B cell (primary cell): ENCODE measurements at regions not wholly inside any gene's neighbourhood (a gene's known extent, or its start where the extent isn't known, plus 50 kb on each side); places are given as distances from the start of the nearest gene placed in this dataset.

Source experiments
- ATAC-seq: fragments of 200-7000 bp; cut with Tn5 transposase; one replicate; pipeline ENCODE4 v1.10.0; 2021; ENCODE audit warnings: low read depth, mild to moderate bottlenecking, moderate number of reproducible peaks, moderate library complexity
- CTCF ChIA-PET: fragments of 350-600 bp; sonication (Branson Sonifier 250); formaldehyde crosslinking; loops from one replicate; lab custom pipeline; 2021; ENCODE audit warnings: antibody characterized with exemption, inconsistent platforms; lab: Charles Lee
- POLR2A ChIA-PET: fragments of 350-600 bp; sonication (Branson Sonifier 250); formaldehyde crosslinking; loops from one replicate; lab custom pipeline; 2021; ENCODE audit warnings: antibody characterized with exemption; lab: Charles Lee
- DNase-seq: peaks from one replicate; pipeline ENCODE4 v3.0.0; 2013
- H2AFZ ChIP-seq: 2 replicates; pipeline ENCODE4 v1.6.1; 2012; ENCODE audit warnings: mild to moderate bottlenecking, low read depth, low read length; ENCODE audit not compliant: insufficient read depth, poor library complexity, severe bottlenecking
- H3K27ac ChIP-seq, 2 donors: 1 replicate in 1 of 2; 2 replicates in 1 of 2; pipeline ENCODE4 v1.5.1; 2012 to 2013; ENCODE audit warnings: low read length in 2 of 2, mild to moderate bottlenecking in 2 of 2, moderate library complexity in 1 of 2
- H3K27me3 ChIP-seq, 4 experiments: fragments of 200-600 bp in 1 of 4; sonication (generic) in 1 of 4; replicated peaks in 1 of 4; 1 replicate in 2 of 4; 2 replicates in 2 of 4; pipeline versions ENCODE4 v1.6.1 to v1.7.0; 2013 to 2016; ENCODE audit warnings: low read length in 3 of 4, mild to moderate bottlenecking in 2 of 4, mixed read lengths in 1 of 4, moderate library complexity in 1 of 4; ENCODE audit not compliant: insufficient read depth in 4 of 4, control insufficient read depth in 3 of 4; ENCODE audit errors: control extremely low read depth in 1 of 4
- H3K36me3 ChIP-seq, 2 experiments: replicated peaks in 1 of 2; 1 replicate in 1 of 2; 2 replicates in 1 of 2; pipeline versions ENCODE4 v1.6.1 to v1.7.1; 2013; ENCODE audit warnings: low read length in 1 of 2; ENCODE audit not compliant: insufficient read depth in 2 of 2, control insufficient read depth in 1 of 2; ENCODE audit errors: control extremely low read depth in 1 of 2, extremely low read depth in 1 of 2
- H3K4me1 ChIP-seq, 2 donors: fragments of 200-600 bp in 1 of 2; sonication (generic) in 1 of 2; 1 replicate in 1 of 2; 2 replicates in 1 of 2; pipeline versions ENCODE4 v1.5.1 to v1.6.1; 2013 to 2017; ENCODE audit warnings: low read length in 2 of 2; ENCODE audit not compliant: control insufficient read depth in 2 of 2, insufficient read depth in 2 of 2
- H3K4me2 ChIP-seq: replicated peaks from 2 replicates; pipeline ENCODE3; 2012; ENCODE audit warnings: mild to moderate bottlenecking, low read depth, low read length; ENCODE audit not compliant: poor library complexity, severe bottlenecking
- H3K4me3 ChIP-seq, 5 experiments: fragments of 200-600 bp in 1 of 5; sonication (generic) in 1 of 5; 1 replicate in 3 of 5; 2 replicates in 2 of 5; pipeline versions ENCODE4 v1.5.1 to v1.7.0; 2011 to 2016; ENCODE audit warnings: low read length in 4 of 5, mild to moderate bottlenecking in 4 of 5, low read depth in 2 of 5, control low read depth in 1 of 5, moderate library complexity in 1 of 5; ENCODE audit not compliant: insufficient read depth in 1 of 5; ENCODE audit errors: control extremely low read depth in 1 of 5, extremely low read depth in 1 of 5
- H3K79me2 ChIP-seq: fragments of 200-600 bp; sonication (generic); one replicate; pipeline ENCODE4 v1.6.0; 2016; ENCODE audit warnings: low read length; ENCODE audit not compliant: control insufficient read depth, insufficient read depth
- H3K9ac ChIP-seq: fragments of 200-600 bp; sonication (generic); 2 replicates; pipeline ENCODE4 v1.6.1; 2017; ENCODE audit warnings: mild to moderate bottlenecking, low read length, moderate library complexity
- H3K9me3 ChIP-seq, 3 donors: one replicate each; pipeline versions ENCODE4 v1.6.1 to v1.7.1; 2013; ENCODE audit warnings: low read length in 2 of 3; ENCODE audit not compliant: control insufficient read depth in 2 of 3, insufficient read depth in 1 of 3; ENCODE audit errors: control extremely low read depth in 1 of 3
- H4K20me1 ChIP-seq: 2 replicates; pipeline ENCODE4 v1.6.0; 2012; ENCODE audit warnings: mild to moderate bottlenecking, low read length; ENCODE audit not compliant: insufficient read depth, control insufficient read depth, poor library complexity, severe bottlenecking
- H3K27ac Mint-ChIP-seq: one replicate; pipeline ENCODE4 v1.8.0; 2021; ENCODE audit warnings: mixed read lengths
- H3K27me3 Mint-ChIP-seq: one replicate; pipeline ENCODE4 v1.8.0; 2021; ENCODE audit warnings: mixed read lengths
- H3K4me1 Mint-ChIP-seq: one replicate; pipeline ENCODE4 v1.8.0; 2021; ENCODE audit warnings: mixed read lengths
- H3K4me3 Mint-ChIP-seq: one replicate; pipeline ENCODE4 v1.8.0; 2021; ENCODE audit warnings: mixed read lengths
- H3K9me3 Mint-ChIP-seq: one replicate; pipeline ENCODE4 v1.8.0; 2022; ENCODE audit warnings: mixed read lengths; ENCODE audit not compliant: insufficient read depth
- EZH2 ChIP-seq: IDR thresholded peaks from 2 replicates; pipeline ENCODE4 v1.6.1; 2012; ENCODE audit warnings: borderline replicate concordance, low read depth, mild to moderate bottlenecking, moderate library complexity, low read length; ENCODE audit not compliant: insufficient read depth, poor library complexity, severe bottlenecking
- WGBS: methylation state at CpG from one replicate; pipeline ENCODE4 v1.1.5; 2013; ENCODE audit warnings: missing lambda C conversion rate; ENCODE audit not compliant: insufficient coverage; 5-methylcytosine and 5-hydroxymethylcytosine counted together
- intact Hi-C: fragments of 100-400 bp; cut with micrococcal nuclease; formaldehyde crosslinking; loops from one replicate; pipeline ENCODE4 v1.10.0; 2022
- TF ChIP-seq, protein P1 (sequence below): fragments of 200-600 bp; IDR thresholded peaks from one replicate; pipeline ENCODE4 v1.8.0; 2022; ENCODE audit warnings: antibody characterized with exemption, mild to moderate bottlenecking

DNA sequence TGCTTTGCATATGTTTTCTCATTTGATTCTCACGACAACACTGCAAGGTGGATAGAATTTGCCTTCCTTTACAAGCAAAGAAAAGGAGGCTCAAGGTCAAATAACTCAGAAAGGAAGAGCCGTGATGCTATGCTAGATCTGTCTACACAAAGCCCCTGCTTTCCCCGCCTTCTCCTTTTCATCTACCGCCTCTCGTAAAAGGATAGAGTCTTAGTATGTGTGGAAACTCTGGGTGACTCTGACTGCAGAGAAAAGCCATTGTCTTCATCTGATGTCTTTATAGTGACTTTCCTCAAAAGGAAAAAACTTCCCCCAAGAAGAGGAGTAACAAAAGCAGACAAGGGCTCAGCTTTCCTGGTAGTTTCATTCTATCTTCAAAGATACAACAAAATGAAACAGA is 292.7 kb downstream of the ACTR3B start:
- no peak overlapping the region for H2AFZ ChIP-seq
- 80% methylated on average over 1 of the region's 5 CpGs for WGBS
- H3K27me3 ChIP-seq, result no peaks in the 10 kb centered on the region
- no peak overlapping the region for H3K4me3 Mint-ChIP-seq
- no peaks in the 10 kb centered on the region for H3K9me3 ChIP-seq
- intact Hi-C loops, result no loop called here
- H3K4me1 ChIP-seq, result no peaks in the 10 kb centered on the region
- H3K79me2 ChIP-seq, result no peaks in the 10 kb centered on the region
- H3K4me3 ChIP-seq, result no peak overlapping the region
- H3K9ac ChIP-seq, result no peak overlapping the region
- H3K9me3 Mint-ChIP-seq, result no peaks in the 10 kb centered on the region
- H3K36me3 ChIP-seq, result no peaks in the 10 kb centered on the region
- no peaks in the 10 kb centered on the region for H3K4me1 Mint-ChIP-seq
- TF ChIP-seq EZH2, result no peak
- TF ChIP-seq, protein P1, sequence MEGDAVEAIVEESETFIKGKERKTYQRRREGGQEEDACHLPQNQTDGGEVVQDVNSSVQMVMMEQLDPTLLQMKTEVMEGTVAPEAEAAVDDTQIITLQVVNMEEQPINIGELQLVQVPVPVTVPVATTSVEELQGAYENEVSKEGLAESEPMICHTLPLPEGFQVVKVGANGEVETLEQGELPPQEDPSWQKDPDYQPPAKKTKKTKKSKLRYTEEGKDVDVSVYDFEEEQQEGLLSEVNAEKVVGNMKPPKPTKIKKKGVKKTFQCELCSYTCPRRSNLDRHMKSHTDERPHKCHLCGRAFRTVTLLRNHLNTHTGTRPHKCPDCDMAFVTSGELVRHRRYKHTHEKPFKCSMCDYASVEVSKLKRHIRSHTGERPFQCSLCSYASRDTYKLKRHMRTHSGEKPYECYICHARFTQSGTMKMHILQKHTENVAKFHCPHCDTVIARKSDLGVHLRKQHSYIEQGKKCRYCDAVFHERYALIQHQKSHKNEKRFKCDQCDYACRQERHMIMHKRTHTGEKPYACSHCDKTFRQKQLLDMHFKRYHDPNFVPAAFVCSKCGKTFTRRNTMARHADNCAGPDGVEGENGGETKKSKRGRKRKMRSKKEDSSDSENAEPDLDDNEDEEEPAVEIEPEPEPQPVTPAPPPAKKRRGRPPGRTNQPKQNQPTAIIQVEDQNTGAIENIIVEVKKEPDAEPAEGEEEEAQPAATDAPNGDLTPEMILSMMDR, result no peak
- no peak overlapping the region for H3K27ac Mint-ChIP-seq
- no peaks in the 10 kb centered on the region for H4K20me1 ChIP-seq
- CTCF ChIA-PET, result no interaction called here
- no peak overlapping the region for H3K4me2 ChIP-seq
- ATAC-seq (no peak), DNase-seq (no peak)
- POLR2A ChIA-PET, result no interaction called here
- no peaks in the 10 kb centered on the region for H3K27me3 Mint-ChIP-seq
- no peak overlapping the region for H3K27ac ChIP-seq

DNA sequence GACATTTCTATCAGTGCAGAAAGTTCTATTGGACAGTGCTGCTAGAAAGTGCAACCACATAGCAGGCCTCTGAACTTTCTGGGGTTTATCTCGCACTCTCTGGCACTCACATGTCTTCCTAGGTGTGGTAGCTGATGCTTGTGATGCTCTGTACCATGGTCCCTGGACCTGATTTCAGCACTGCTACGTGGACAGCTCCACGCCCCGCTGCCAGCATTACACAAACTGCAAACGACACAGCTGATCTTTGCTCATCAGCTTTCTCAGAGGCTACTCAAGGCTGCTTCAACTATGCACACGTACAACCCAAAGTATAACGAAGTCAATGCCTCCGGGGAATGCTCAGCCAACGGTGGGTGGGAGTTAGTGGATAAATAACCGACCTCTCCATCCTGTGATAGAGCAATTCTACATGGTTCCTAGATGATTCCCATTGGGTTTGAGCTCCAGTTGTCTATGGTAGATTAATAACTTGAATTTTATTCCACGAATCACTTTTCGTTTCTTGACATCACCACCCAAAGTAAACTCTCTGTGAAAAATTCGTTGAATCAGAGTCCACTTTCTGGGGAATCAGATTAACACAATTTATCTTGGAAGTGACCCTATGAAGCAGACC is 302.5 kb downstream of the ACTR3B start:
- H3K4me1 Mint-ChIP-seq, result no peaks in the 10 kb centered on the region
- TF ChIP-seq, protein P1, result no peak
- no peak for TF ChIP-seq EZH2
- no peaks in the 10 kb centered on the region for H3K27me3 Mint-ChIP-seq
- Histone ChIP-seq H3K27ac (no peak overlapping the region), H3K4me3 (no peak overlapping the region), H3K36me3 (no peaks in the 10 kb centered on the region), H2AFZ (no peak overlapping the region), H3K27me3 (no peaks in the 10 kb centered on the region), H3K9me3 (no peaks in the 10 kb centered on the region), H3K4me2 (no peak overlapping the region), H4K20me1 (no peaks in the 10 kb centered on the region), H3K9ac (no peak overlapping the region), H3K4me1 (no peaks in the 10 kb centered on the region), H3K79me2 (no peaks in the 10 kb centered on the region)
- intact Hi-C loops, result no loop called here
- H3K27ac Mint-ChIP-seq, result no peak overlapping the region
- ATAC-seq (no peak), DNase-seq (no peak)
- ChIA-PET CTCF (no interaction called here), POLR2A (no interaction called here)
- no peaks in the 10 kb centered on the region for H3K9me3 Mint-ChIP-seq
- 39% methylated on average over 4 of the region's 13 CpGs for WGBS
- no peak overlapping the region for H3K4me3 Mint-ChIP-seq
